DND-41 (cell line): ENCODE measurements at regions not wholly inside any gene's neighbourhood (a gene's known extent, or its start where the extent isn't known, plus 50 kb on each side); places are given as distances from the start of the nearest gene placed in this dataset.

ENCODE experiments used
- CTCF ChIP-seq: IDR thresholded peaks from 2 replicates; pipeline ENCODE4 v1.5.1; 2012; ENCODE audit warnings: borderline replicate concordance, low read length, moderate library complexity, mild to moderate bottlenecking; ENCODE audit not compliant: poor library complexity, severe bottlenecking; ENCODE audit errors: extremely low read depth
- EZH2 ChIP-seq: IDR thresholded peaks from 3 replicates; pipeline ENCODE4 v1.6.1; 2012; ENCODE audit warnings: borderline replicate concordance, low read depth, mild to moderate bottlenecking, moderate library complexity, low read length, inconsistent platforms; ENCODE audit not compliant: severe bottlenecking

DNA sequence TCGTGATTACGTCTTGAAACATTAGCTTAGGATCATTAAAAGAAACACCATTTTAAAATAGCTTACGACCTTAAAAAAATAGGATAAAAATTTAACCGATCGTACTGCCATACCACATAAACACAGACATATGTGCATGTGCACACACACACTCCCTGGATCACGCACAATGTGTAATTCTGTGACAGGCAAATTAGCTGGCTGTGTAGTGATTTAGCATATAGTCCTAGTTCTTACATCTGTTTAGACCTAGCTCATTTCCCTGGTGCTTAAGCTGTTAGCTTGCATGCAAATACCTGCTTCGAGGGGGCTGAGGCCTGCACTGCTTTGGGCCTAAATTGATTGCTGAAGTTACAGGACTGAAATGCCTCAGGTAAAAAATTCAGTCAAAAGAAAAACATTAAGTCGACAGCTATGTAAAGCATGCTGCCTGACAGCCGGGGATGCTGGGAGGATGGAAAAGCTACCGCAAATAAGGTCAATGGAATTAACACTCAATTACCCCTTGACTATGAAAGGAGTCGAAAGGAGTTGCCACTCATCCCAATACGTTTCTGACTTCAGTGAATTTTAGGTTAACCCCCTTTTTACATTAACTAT, 267.1 kb upstream of the FZD8 start:
- no peak for TF ChIP-seq EZH2
- no peak for TF ChIP-seq CTCF
